ENCODE measurements at regions not wholly inside any gene's neighbourhood (a gene's known extent, or its start where the extent isn't known, plus 50 kb on each side); places are given as distances from the start of the nearest gene placed in this dataset.

GRCh38 chr5:12691330-12691729 is 787.1 kb upstream of the CTNND2 start:
- Histone ChIP-seq H3K36me3 (no peaks in the 10 kb centered on the region), H3K27ac (no peak overlapping the region), H3K4me1 (ENCODE audit: control insufficient read depth in 1 of 2, low read depth in 2 of 2) (no peaks in the 10 kb centered on the region), H3K9me3 (no peaks in the 10 kb centered on the region), H3K27me3 (replicated peaks; ENCODE audit: insufficient read depth) (no peaks in the 10 kb centered on the region), H3K4me3 (no peak overlapping the region)
- ATAC-seq (ENCODE audit: insufficient number of reproducible peaks, low FRiP score, low read depth) (no peak), DNase-seq (ENCODE audit: low spot score) (no peak)
- TF ChIP-seq, protein P1, sequence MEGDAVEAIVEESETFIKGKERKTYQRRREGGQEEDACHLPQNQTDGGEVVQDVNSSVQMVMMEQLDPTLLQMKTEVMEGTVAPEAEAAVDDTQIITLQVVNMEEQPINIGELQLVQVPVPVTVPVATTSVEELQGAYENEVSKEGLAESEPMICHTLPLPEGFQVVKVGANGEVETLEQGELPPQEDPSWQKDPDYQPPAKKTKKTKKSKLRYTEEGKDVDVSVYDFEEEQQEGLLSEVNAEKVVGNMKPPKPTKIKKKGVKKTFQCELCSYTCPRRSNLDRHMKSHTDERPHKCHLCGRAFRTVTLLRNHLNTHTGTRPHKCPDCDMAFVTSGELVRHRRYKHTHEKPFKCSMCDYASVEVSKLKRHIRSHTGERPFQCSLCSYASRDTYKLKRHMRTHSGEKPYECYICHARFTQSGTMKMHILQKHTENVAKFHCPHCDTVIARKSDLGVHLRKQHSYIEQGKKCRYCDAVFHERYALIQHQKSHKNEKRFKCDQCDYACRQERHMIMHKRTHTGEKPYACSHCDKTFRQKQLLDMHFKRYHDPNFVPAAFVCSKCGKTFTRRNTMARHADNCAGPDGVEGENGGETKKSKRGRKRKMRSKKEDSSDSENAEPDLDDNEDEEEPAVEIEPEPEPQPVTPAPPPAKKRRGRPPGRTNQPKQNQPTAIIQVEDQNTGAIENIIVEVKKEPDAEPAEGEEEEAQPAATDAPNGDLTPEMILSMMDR (IDR thresholded peaks at IDR 0.05): no peak

GRCh38 chr5:12690361-12690760 is 786.1 kb upstream of the CTNND2 start:
- TF ChIP-seq, protein P1 (IDR thresholded peaks at IDR 0.05): no peak
- Histone ChIP-seq H3K9me3 (no peaks in the 10 kb centered on the region), H3K4me1 (ENCODE audit: control insufficient read depth in 1 of 2, low read depth in 2 of 2) (no peaks in the 10 kb centered on the region), H3K4me3 (no peak overlapping the region), H3K27ac (no peak overlapping the region), H3K27me3 (replicated peaks; ENCODE audit: insufficient read depth) (no peaks in the 10 kb centered on the region), H3K36me3 (no peaks in the 10 kb centered on the region)
- DNase-seq (ENCODE audit: low spot score) (no peak), ATAC-seq (ENCODE audit: insufficient number of reproducible peaks, low FRiP score, low read depth) (no peak)

DNA sequence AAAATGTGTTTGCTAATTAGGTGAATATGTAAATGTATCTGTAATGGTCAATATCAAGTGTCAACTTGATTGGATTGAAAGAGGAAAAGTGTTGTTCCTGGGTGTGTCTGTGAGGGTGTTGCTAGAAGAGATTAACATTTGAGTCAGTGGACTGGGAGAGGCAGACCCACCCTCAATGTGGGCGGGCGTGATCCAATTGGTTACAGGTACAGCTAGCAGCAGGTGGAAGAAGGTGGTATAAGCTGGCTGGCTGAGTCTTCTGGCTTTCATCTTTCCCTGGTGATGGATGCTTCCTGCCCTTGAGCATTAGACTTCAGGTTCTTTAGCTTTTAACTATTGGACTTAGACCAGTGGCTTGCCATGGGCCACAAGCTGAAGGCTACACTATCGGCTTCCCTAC is 779.0 kb upstream of the CTNND2 start:
- TF ChIP-seq, protein P1 (IDR thresholded peaks at IDR 0.05): no peak
- ATAC-seq (ENCODE audit: insufficient number of reproducible peaks, low FRiP score, low read depth) (no peak), DNase-seq (ENCODE audit: low spot score) (no peak)
- H3K4me1 ChIP-seq (ENCODE audit: control insufficient read depth in 1 of 2, low read depth in 2 of 2): no peaks in the 10 kb centered on the region
- H3K27ac ChIP-seq: no peak overlapping the region
- H3K4me3 ChIP-seq: no peak overlapping the region
- H3K36me3 ChIP-seq: no peaks in the 10 kb centered on the region
- no peaks in the 10 kb centered on the region for H3K9me3 ChIP-seq
- H3K27me3 ChIP-seq (replicated peaks; ENCODE audit: insufficient read depth): no peaks in the 10 kb centered on the region

- no peaks in the 10 kb centered on the region for H3K27me3 ChIP-seq (replicated peaks; ENCODE audit: insufficient read depth)
- no peak for ATAC-seq (ENCODE audit: insufficient number of reproducible peaks, low FRiP score, low read depth)
Measured at GRCh38 chr5:12679731-12680130, 775.5 kb upstream of the CTNND2 start.

DNA sequence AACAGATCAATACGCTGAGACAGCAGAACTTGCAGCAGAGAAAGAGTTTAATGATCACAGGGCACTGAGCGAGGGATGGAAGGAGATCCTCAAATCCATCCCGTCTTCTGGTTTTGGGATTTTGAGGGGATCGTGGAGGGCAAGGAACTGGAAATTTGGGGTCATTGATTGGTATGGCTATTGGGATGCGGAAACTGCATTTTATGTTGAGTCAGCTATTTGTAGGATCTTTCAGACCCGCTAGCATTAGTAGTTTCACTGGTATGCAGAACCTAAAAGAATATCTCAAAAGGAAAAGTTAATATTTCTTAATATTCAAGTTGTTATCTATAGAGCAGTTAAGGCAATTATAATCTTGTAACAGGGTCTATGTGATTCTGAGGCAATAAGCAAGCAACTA is 771.7 kb upstream of the CTNND2 start:
- DNase-seq (ENCODE audit: low spot score) (no peak), ATAC-seq (ENCODE audit: insufficient number of reproducible peaks, low FRiP score, low read depth) (no peak)
- H3K4me3 ChIP-seq: no peak overlapping the region
- no peak overlapping the region for H3K27ac ChIP-seq
- no peaks in the 10 kb centered on the region for H3K9me3 ChIP-seq
- TF ChIP-seq, protein P1 (IDR thresholded peaks at IDR 0.05): no peak
- H3K4me1 ChIP-seq (ENCODE audit: control insufficient read depth in 1 of 2, low read depth in 2 of 2): no peaks in the 10 kb centered on the region
- no peaks in the 10 kb centered on the region for H3K36me3 ChIP-seq
- no peaks in the 10 kb centered on the region for H3K27me3 ChIP-seq (replicated peaks; ENCODE audit: insufficient read depth)

More at GRCh38 chr5:12679731-12680130, 775.5 kb upstream of the CTNND2 start:
- Histone ChIP-seq H3K9me3 (no peaks in the 10 kb centered on the region), H3K36me3 (no peaks in the 10 kb centered on the region), H3K27ac (no peak overlapping the region), H3K4me1 (ENCODE audit: control insufficient read depth in 1 of 2, low read depth in 2 of 2) (no peaks in the 10 kb centered on the region), H3K4me3 (no peak overlapping the region)
- TF ChIP-seq, protein P1 (IDR thresholded peaks at IDR 0.05): no peak
- DNase-seq (ENCODE audit: low spot score): no peak

Data from thoracic aorta (tissue), 2 donors.